ENCODE measurements at regions not wholly inside any gene's neighbourhood (a gene's known extent, or its start where the extent isn't known, plus 50 kb on each side); places are given as distances from the start of the nearest gene placed in this dataset.
"Not testable (repeated sequence)": the region's sequence is repeated elsewhere in the genome, so short reads cannot be mapped to it uniquely, and the experiment has no call there.

- not testable (repeated sequence) for TF ChIP-seq POLR2A (IDR thresholded peaks at IDR 0.05); CTCF (IDR thresholded peaks at IDR 0.05 in 4 of 5, conservative IDR thresholded peaks at IDR 0.05 in 1 of 5)
Measured at GRCh38 chr5:100983601-100984000, 80.5 kb upstream of the ST8SIA4 start.
